RCC 7860 (cell line): ENCODE measurements at regions not wholly inside any gene's neighbourhood (a gene's known extent, or its start where the extent isn't known, plus 50 kb on each side); places are given as distances from the start of the nearest gene placed in this dataset.
A peak's percentile ranks its signal among the peaks of the same experiment; 100 is the strongest.
"Not testable (repeated sequence)": the region's sequence is repeated elsewhere in the genome, so short reads cannot be mapped to it uniquely, and the experiment has no call there.

Source experiments
- DNase-seq: peaks from one replicate; pipeline ENCODE4 v3.0.0-alpha.2; 2015; ENCODE audit warnings: low spot score
- FAIRE-seq: peaks from 2 replicates; lab custom pipeline; 2012; peaks lifted over from hg19 to GRCh38; lab: Jason Lieb, UNC

DNA sequence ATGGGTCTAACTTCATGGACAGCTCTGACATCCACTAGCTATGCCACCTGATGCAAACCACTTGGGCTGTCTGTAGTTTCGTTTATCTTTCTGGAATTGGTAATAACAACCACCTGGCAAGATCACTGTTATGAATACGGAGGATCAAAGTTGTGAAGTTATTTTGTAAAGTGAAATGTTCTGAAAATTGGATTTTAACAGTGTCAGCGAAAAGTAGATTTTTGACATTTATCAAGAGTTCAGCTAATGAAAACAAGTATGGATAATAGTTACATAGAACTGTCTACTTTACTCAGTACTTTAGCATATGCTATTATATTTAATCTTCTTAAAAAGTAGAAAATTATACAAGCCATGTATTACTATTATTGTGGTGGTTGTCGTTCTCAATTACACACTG lies 813.8 kb downstream of the RNF144A start:
- no peak for FAIRE-seq
- no peak for DNase-seq

DNA sequence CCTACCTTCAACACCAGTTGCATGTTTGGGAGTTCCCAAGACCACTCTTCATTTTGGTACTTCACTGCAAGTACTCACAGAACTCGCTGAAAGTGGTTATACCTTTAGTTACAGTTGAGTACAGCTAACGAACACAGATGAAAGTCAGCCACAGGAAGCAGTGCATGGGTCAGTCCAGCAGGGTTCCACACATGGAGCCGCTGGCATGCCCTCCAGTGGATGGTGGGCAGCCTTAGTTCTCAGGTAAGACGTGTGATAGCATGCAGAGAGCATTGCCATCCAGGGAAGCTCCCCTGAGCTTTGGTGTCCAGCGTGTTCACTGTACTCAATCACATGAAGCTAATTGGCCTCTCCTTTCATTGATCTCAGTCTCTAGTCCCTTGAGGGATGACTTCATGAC lies 815.3 kb downstream of the RNF144A start:
- no peak for DNase-seq
- FAIRE-seq, result no peak

DNA sequence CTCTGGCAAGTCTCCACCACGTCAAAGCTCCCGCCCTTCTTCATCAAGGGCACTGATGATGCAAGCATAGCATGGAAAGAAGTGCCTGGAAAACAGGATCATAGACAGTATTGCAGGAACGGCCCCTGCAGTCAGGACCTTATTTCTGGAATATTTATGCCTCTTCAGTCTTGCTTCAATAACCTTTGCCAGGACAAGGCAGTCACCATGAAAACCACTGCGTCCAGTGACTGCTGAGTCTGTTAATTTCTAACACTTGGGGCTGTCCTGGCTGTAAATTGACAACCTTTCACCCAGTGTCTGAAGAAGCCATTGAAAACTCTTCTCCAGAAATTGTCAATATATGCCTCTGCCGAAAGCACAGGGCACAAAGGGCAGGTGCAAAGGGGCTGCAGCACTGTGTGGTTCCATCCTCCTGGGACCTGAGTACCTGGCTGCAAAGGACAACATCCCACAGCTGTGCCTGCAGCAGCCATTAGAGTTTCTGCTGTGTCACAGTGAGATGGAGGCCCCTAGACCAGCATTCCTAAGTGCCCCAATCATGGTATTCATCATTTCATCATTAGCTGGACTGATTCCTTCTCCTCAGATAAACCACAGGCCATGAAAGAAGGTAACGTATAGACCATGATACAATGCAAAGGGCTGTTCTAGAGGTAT lies 819.6 kb downstream of the RNF144A start:
- peak; percentile 89 for FAIRE-seq

DNA sequence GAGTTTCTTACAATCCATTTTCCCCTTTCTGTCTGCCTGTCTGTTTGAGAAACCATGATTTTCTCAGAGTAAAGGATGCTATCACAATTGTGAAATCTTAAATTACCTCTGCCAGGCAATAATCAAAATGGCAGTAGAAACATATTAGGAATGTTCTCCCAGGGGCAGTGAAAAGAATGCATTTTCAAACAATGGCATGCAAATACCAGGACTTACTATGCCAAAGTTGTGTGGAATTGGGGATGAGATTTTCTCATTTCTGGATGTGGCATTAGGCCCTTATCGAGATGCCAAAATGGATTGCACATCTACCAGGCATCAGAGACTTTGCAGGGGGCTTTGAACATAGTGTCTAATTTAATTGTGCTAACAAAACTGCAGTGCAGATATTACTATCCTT lies 821.4 kb downstream of the RNF144A start:
- no peak for FAIRE-seq

More for the DNA sequence above, 819.6 kb downstream of the RNF144A start:
- peak; percentile 54 for DNase-seq

DNA sequence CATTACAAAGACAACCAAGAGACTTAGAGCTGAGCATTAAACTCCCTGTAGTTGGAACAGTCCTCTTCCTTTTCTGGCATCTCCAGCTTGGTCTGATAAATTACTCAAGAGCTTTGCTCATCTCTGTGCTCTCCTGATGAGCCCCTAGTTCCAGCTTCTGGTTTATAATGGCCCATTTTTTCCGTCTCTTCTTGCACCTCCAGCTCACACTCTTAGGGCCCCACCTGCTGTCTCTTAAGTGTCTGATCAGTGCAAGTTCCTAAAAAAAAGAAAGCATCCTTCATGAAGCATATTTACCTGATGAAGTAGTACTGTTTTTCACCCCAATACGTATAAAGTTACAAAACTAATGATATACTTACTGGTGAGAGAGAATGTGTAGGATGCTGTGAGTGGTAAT lies 822.9 kb downstream of the RNF144A start:
- DNase-seq (no peak), FAIRE-seq (no peak)

More for the DNA sequence above, 821.4 kb downstream of the RNF144A start:
- no peak for DNase-seq

DNA sequence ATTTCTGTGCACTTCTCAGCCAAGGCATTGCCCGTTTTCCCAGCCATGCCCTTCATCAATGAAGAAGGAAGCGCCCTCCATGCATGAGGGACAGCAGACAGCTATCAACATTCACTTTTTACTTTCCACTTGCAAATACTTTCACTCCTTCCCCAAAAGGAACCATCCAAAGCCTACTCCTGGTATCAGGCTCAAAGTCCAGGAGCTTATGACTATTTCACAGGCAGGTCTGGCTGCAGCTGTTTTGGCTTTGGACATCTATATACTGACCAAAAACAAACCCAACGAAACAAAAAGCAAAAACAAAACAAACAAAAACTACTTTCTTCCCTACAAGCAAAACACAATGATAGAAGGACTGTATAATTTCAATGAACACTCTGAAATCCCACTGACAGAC lies 825.1 kb downstream of the RNF144A start:
- DNase-seq, result no peak
- no peak for FAIRE-seq

DNA sequence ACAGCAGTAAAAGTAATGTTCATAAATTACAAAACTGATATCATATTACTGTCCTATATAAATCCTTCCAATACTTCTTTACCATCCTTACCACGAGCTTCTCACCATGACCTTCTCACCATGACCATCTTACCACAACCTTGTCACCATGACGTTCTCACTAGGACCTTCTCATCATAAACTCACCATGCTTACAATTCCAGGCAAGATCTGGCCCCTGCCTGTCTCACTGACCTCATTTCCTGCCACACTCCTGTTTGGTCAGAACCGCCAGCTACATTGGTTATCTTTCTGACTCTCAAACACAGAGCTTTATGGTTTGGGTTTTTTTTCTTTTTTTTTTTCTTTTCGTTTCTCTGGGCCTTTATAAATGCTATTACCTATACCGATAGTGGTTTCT lies 827.6 kb downstream of the RNF144A start:
- no peak for DNase-seq
- FAIRE-seq, result no peak

DNA sequence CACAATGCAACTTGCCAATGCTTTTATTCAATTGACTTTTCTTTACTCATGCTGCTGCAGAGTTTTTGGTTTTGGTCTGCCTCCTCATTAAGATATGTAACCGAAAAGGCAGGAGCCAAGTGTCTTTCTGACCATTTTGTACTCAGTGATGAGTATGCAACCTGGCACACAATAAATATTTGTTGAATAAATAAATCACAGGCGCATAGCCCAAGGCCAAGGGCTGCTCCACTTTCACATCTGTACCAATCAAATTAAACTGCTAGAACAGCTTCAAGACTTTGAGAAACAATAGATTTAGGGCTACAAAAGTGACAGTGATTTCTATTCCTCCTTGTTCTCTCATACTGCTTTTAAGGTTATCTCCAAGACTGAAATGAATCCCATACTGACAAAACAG lies 828.2 kb downstream of the RNF144A start:
- DNase-seq (no peak), FAIRE-seq (no peak)

DNA sequence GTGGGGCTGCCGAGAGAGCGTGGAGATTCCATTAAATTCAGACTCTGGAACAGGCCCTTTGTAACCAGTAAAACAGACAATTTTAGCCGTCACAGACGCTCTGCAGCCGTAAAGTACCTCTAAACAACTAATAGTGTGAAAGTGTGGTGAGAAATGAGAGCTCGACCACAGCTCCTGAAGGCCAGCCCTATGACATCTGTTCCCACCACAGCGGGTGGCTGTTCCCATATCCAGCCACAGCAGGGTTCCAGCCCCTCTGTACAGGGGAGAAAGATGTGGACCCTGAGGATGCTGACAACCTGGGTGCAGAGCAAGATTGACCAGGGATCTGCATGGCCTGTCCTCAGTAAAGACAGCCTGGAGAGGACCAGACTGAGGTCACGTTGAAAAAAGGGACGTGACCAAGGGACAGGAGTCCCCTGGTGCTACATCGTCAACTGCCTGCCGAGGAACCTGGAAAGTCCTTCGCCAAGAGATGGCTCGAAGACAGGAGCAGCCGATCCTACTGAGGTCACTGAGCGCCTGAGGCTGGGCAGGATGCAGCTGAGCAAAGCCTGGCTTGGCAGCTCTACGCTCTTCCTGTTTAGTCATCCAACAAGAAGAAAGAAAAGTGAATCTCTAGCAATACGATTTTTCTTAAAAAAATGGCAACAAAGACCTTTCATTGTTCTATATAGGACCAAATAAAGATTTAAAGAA lies 831.7 kb downstream of the RNF144A start:
- DNase-seq, result no peak

DNA sequence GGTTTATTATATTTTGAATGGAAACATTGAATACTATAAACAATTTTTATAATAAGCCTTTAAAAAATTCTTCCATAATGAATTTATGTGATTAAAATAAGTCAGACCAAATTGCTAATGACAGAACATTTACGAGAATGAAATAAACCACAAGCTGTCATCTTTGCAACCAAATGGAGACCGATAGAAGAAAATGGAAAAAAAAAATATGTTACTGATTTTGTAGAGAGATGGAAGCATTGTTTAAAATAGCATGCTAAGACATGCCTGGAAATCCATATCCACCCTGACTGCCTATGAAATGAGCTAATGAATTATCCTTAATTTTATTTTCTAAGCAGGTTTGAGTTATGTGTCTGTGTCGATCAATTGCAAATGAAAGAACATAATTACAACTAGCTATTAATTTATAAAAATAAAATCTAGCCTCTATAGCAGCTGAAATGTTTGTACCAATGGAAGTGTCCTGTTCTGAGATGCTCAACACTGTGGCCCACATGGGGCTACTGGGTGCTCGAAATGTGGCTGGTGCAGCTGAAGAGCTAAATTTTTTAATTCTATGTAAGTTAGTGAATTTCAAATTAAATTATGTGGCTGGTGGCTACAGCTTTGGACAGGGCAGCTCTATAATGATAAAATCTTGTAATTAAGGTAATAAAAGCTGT lies 832.8 kb downstream of the RNF144A start:
- FAIRE-seq (no peak), DNase-seq (no peak)

More for the DNA sequence above, 831.7 kb downstream of the RNF144A start:
- no peak for FAIRE-seq

DNA sequence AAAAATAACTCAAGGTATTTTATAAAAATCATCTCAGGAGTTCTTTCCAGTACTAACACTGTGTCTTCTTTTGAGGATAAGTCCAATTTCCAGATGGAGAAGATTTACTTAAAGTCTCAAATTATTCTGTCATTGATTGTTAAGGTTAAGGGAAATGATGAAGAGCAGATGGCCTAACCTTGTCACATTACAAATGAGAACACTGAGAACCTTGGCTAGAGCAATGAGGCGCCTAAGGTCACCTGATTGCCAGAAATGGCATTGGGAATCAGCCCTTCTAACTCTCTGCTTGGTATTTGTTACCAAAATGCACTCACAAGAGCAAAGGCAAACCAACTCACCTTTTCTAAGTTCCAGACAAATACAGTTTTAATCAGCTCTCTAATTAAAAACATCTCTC lies 835.1 kb downstream of the RNF144A start:
- DNase-seq, result no peak
- FAIRE-seq, result no peak

DNA sequence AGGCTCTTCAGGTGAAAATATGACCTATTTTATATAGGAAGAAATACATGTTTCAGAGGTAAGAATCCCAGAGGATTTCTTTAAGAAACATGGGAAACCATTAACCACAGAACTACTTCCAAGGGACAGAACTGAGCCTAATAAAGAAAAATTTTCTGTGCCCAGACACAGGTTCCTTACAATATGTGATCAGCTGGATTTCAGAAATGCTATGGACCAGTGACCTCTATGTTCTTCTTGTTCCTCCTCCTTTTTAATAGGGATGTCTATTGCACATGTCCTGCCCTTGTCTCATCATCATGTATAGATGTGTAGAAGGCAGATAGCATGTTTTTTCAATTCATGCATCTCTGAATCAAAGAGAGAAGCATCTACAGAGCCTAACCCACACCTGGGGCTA lies 836.6 kb downstream of the RNF144A start:
- FAIRE-seq, result no peak

DNA sequence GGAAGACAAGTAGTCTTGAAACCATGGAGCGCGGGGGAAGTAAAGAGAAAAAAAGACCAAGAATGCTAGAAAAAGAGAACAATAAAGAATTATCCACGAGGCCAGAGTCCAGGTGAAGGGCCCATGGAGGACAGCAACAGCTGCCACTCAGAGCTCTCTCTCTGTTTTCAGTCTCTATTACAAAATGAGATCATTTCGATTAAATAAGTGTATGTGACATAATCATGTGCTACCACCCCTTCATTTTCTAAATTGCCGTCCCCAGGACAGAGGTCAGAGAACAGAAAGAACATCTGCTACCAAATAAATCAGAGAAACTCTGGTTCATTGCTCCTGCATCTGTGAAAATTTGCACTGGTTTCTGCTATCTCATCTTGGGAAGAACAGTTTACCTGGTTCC lies 838.7 kb downstream of the RNF144A start:
- DNase-seq, result no peak
- no peak for FAIRE-seq

More for the DNA sequence above, 836.6 kb downstream of the RNF144A start:
- no peak for DNase-seq

DNA sequence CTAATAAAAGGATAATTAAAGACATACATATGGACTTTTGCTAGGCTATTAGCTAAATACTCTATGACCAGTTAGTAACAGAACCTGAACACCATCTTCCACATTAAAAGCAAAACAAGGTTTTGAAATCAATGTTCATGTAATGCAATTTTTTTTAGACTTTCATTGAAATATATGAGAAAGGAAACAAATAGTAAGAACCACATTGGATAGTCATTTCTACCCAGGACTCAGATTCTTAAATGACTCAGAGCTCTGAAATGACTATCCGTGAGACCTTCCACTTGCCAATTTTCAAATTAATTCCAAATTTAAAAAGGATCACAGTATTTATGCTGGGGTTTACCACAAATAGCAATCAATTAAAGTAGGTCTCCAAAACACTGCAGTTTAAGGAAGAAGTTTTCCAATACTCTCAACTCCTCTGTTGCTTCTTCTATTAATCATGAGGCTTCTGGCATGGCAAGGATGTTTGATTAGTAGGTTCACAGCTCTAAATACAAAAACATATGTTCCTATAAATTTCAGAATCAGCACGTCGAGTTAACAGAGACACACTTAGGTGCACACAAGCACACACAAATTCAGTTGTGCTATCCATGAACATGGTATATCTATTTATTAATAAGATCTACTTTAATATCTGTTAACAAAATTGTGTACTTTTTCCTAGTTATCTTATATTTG lies 841.0 kb downstream of the RNF144A start:
- DNase-seq (no peak), FAIRE-seq (no peak)

DNA sequence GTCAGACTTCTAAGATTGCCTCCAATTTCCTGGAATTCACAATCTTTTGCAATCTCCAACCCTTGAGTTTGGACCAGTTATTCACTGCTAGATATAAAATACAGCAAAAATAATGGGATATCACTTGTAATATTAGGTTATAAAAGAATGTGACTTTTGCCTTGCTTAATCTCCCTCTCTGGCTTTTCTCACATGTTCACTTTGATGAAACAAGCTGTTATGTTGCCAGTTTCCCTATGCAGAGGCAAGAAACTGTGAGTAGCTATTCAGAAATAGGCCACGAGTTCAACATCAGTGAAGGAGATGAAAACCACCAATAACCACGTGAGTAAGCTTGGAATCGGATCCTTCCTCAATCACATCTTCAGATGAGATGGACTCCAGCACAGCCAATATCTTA lies 842.7 kb downstream of the RNF144A start:
- no peak for DNase-seq
- FAIRE-seq, result no peak

DNA sequence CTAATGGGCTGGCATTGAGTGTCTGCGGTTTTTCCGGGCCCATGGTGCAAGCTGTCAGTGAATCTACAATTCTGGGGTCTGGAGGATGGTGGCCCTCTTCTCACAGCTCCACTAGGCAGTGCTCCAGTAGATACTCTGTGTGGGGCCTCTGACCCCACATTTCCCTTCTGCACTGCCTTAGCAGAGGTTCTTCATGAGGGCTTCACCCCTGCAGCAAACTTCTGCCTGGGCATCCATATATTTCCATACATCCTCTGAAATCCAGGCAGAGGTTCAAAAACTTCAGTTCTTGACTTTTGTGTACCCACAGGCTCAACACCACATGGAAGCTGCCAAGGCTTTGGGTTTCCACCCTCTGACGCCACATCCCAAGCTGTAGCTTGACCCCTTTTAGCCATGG lies 846.2 kb downstream of the RNF144A start:
- not testable (repeated sequence) for FAIRE-seq, DNase-seq

DNA sequence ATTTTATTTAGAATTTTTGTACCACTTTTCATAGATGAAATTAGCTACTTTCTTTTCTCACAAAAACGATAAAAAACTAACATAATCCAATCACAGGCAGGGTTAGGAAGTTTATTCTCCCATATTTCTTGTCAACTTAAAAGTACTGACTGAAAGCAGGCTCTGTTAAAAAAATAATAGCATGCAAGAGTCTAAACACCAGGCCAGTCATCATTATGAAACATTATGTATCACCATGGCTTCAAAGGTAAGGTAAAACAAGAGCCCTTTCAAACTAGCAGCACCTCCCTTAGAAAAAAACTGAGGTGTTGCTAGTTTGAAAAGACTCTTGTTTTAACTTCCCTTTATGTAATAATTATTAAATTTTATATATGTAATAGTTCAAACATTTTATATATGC lies 848.0 kb downstream of the RNF144A start:
- DNase-seq, result no peak
- no peak for FAIRE-seq

DNA sequence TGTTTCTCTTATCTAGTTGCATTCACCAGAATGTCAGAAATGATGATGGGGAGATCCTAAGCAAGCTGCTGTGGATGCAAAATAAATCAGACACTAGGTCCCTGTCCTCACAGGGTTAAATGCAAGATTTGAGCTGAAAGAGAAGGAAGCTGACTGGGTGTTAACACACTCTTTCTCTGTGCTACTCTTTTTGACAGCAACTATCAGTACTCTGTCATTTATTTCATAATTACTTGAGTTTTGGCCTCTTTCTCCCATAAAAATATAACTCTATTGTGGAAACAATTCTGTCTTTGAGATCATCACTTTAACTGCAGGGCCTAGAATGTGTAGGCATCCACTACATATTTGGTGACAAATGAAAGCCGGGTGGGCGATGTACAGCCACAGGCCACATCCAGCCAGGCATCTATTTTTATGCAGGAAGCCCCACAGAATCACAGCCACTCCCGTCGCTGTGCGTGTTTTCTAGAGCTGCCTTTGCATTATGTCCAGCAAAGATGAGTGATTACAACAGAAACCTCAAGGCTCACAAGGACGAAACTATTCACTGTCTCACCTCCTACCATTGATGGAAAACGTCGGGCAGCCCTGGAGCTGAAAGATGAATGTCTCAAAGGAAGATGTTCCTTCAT lies 849.0 kb downstream of the RNF144A start:
- DNase-seq (no peak), FAIRE-seq (no peak)

DNA sequence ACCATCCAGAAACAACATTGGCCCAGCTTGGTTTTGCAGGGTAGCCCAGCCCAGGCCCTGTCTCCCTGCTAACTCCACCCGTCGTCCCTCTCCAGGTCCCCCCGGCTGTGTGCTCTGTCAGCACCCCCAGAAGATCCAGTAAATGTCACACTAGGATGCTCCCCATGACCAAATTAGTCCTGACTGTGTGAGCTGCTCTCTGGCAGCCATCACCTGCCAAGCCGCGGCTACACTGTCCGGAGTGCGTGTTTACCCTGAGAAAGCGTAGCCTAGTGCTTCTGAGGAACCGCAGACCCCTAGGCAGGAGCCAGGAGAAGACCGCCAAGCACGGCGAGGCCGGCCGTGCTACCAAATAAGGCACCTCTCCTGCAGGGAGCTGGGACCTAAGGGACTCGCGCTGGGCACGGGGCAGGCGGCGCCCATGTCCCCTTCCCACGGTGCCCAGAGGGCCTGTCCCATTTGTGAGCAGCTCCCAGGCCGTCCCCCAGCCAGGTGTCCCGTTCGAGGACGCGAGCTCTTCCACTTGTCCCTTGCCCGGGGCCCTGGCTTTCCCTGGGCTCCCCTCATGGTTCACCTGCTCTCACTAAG lies 849.9 kb downstream of the RNF144A start:
- no peak for DNase-seq
- FAIRE-seq, result no peak

DNA sequence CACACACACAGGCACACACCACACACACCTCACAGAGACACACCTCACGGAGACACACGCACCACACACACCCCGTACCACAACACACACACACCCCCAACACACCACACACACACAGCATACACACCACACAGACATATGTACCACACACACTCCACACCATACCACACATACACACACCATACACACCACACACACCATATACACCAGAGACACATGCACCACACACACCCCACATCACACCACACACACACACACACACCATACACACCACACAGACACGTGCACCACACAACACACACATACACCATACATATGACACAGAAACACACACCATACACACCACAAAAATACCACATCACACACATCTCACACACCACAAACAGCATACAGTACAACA lies 850.7 kb downstream of the RNF144A start:
- FAIRE-seq, result no peak
- no peak for DNase-seq

DNA sequence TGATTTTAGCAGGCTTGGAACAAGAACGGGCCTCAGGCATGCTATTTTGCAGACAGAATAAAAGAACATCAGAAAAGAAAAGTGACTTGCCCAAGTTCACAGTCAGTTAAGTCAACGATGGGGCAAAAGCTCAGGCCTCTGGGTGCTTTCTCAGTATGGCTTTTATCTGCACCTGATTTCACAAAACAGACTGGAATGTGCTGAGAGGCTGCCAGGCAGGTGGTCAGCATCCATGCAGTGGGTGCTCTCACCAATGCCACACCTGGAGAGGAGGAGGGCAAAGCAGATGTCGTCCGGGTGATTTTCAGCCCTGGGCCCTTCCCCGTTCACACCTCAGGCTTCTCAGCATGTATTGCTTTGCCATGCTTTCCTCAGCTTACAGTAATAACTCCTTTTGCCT lies 854.6 kb downstream of the RNF144A start:
- DNase-seq (no peak), FAIRE-seq (no peak)
